Hepatocyte (in vitro differentiated cells): ENCODE measurements at regions not wholly inside any gene's neighbourhood (a gene's known extent, or its start where the extent isn't known, plus 50 kb on each side); places are given as distances from the start of the nearest gene placed in this dataset.
"Not testable (repeated sequence)": the region's sequence is repeated elsewhere in the genome, so short reads cannot be mapped to it uniquely, and the experiment has no call there.

Experiments
- DNase-seq: peaks from one replicate; pipeline ENCODE4 v3.0.0-alpha.2; 2016; ENCODE audit warnings: low spot score
- H2AFZ ChIP-seq: fragments of 200-600 bp; sonication (generic); 2 replicates; pipeline ENCODE4 v1.6.0; 2016; ENCODE audit warnings: antibody characterized with exemption, mild to moderate bottlenecking
- H3K27ac ChIP-seq: fragments of 200-600 bp; sonication (generic); 2 replicates; pipeline ENCODE4 v1.5.1; 2016; ENCODE audit warnings: mild to moderate bottlenecking
- H3K27me3 ChIP-seq: fragments of 200-600 bp; sonication (generic); 2 replicates; pipeline ENCODE4 v1.6.1; 2016
- H3K36me3 ChIP-seq: fragments of 200-600 bp; sonication (generic); replicated peaks from 2 replicates; pipeline ENCODE4 v1.5.1; 2016; ENCODE audit warnings: low read depth; ENCODE audit not compliant: insufficient read depth
- H3K4me1 ChIP-seq: fragments of 200-600 bp; sonication (generic); 2 replicates; pipeline ENCODE4 v1.5.1; 2016; ENCODE audit warnings: mild to moderate bottlenecking, moderate library complexity; ENCODE audit not compliant: insufficient read depth
- H3K4me2 ChIP-seq: fragments of 200-600 bp; sonication (generic); 2 replicates; pipeline ENCODE4 v1.6.0; 2016
- H3K4me3 ChIP-seq: fragments of 200-600 bp; sonication (generic); 2 replicates; pipeline ENCODE4 v1.5.1; 2016; ENCODE audit warnings: mild to moderate bottlenecking
- H3K79me2 ChIP-seq: fragments of 200-600 bp; sonication (generic); 2 replicates; pipeline ENCODE4 v1.6.0; 2017; ENCODE audit warnings: mild to moderate bottlenecking
- H3K9me2 ChIP-seq: fragments of 200-600 bp; sonication (generic); replicated peaks from 2 replicates; pipeline ENCODE4 v1.6.0; 2017; ENCODE audit warnings: mild to moderate bottlenecking; ENCODE audit not compliant: insufficient read depth
- H3K9me3 ChIP-seq: fragments of 200-600 bp; sonication (generic); 2 replicates; pipeline ENCODE4 v1.5.1; 2016; ENCODE audit warnings: low read depth, mild to moderate bottlenecking
- H4K20me1 ChIP-seq: fragments of 200-600 bp; sonication (generic); 2 replicates; pipeline ENCODE4 v1.6.0; 2016; ENCODE audit warnings: mild to moderate bottlenecking; ENCODE audit not compliant: insufficient read depth, poor library complexity, severe bottlenecking
- CTCF ChIP-seq: fragments of 200-600 bp; sonication (generic); IDR thresholded peaks from 2 replicates; pipeline ENCODE4 v1.5.1; 2016; ENCODE audit warnings: antibody characterized with exemption, mild to moderate bottlenecking; ENCODE audit not compliant: poor library complexity
- EZH2 ChIP-seq: fragments of 200-600 bp; sonication (generic); IDR thresholded peaks from 2 replicates; pipeline ENCODE4 v1.6.1; 2016; ENCODE audit warnings: antibody characterized with exemption, mild to moderate bottlenecking, borderline replicate concordance
- EZH2phosphoT487 ChIP-seq: fragments of 200-600 bp; sonication (generic); IDR thresholded peaks from one replicate; pipeline ENCODE4 v1.6.1; 2018; ENCODE audit warnings: antibody characterized with exemption, mild to moderate bottlenecking, low read depth, moderate library complexity; ENCODE audit not compliant: unreplicated experiment, severe bottlenecking
- WGBS: methylation state at CpG from one replicate; pipeline ENCODE4 v1.1.6; 2016; ENCODE audit warnings: low lambda C conversion rate; ENCODE audit errors: missing lambda C conversion rate; 5-methylcytosine and 5-hydroxymethylcytosine counted together

- H4K20me1 ChIP-seq: no peaks in the 10 kb centered on the region
- H2AFZ ChIP-seq: no peak overlapping the region
- H3K9me3 ChIP-seq: no peaks in the 10 kb centered on the region
- H3K27ac ChIP-seq: no peak overlapping the region
- no peaks in the 10 kb centered on the region for H3K36me3 ChIP-seq
- no peaks in the 10 kb centered on the region for H3K27me3 ChIP-seq
- H3K4me3 ChIP-seq: no peak overlapping the region
- no peaks in the 10 kb centered on the region for H3K79me2 ChIP-seq
- no peak for TF ChIP-seq CTCF
- TF ChIP-seq EZH2phosphoT487: no peak
- no peak for TF ChIP-seq EZH2
- H3K4me2 ChIP-seq: peak overlapping the region; percentile 26
- no peaks in the 10 kb centered on the region for H3K9me2 ChIP-seq
- no peaks in the 10 kb centered on the region for H3K4me1 ChIP-seq
- DNase-seq: peak; percentile 34
Measured at GRCh38 chr3:113377158-113377557, 64.1 kb downstream of the CFAP44 start.

GRCh38 chr3:113374078-113374477, 67.2 kb downstream of the CFAP44 start:
- Histone ChIP-seq H3K9me3 (no peaks in the 10 kb centered on the region), H3K27me3 (no peaks in the 10 kb centered on the region), H3K4me3 (no peak overlapping the region), H3K27ac (no peak overlapping the region), H3K4me2 (no peak overlapping the region), H3K79me2 (no peaks in the 10 kb centered on the region), H3K36me3 (no peaks in the 10 kb centered on the region), H2AFZ (no peak overlapping the region), H3K9me2 (no peaks in the 10 kb centered on the region), H3K4me1 (no peaks in the 10 kb centered on the region), H4K20me1 (no peaks in the 10 kb centered on the region)
- whole genome bisulfite sequencing: 92% methylated on average over 1 of the region's 1 CpG
- no peak for DNase-seq
- TF ChIP-seq EZH2phosphoT487 (no peak), EZH2 (no peak), CTCF (no peak)

GRCh38 chr3:113366800-113367199, 74.5 kb downstream of the CFAP44 start:
- not testable (repeated sequence) for H3K9me3 ChIP-seq, H2AFZ ChIP-seq, H3K4me3 ChIP-seq, H3K4me1 ChIP-seq, H3K27ac ChIP-seq, H3K79me2 ChIP-seq, H4K20me1 ChIP-seq, H3K36me3 ChIP-seq, H3K9me2 ChIP-seq, DNase-seq, H3K27me3 ChIP-seq, H3K4me2 ChIP-seq
- 86% methylated on average over 7 of the region's 7 CpGs for WGBS

GRCh38 chr3:113355340-113355739, 86.0 kb downstream of the CFAP44 start:
- H3K79me2 ChIP-seq, DNase-seq, H3K9me3 ChIP-seq, H3K36me3 ChIP-seq, H3K9me2 ChIP-seq, H3K4me1 ChIP-seq, H4K20me1 ChIP-seq, H3K4me2 ChIP-seq, H3K27ac ChIP-seq, H2AFZ ChIP-seq, H3K4me3 ChIP-seq, H3K27me3 ChIP-seq: not testable (repeated sequence)
- 95% methylated on average over 5 of the region's 5 CpGs for WGBS

DNA sequence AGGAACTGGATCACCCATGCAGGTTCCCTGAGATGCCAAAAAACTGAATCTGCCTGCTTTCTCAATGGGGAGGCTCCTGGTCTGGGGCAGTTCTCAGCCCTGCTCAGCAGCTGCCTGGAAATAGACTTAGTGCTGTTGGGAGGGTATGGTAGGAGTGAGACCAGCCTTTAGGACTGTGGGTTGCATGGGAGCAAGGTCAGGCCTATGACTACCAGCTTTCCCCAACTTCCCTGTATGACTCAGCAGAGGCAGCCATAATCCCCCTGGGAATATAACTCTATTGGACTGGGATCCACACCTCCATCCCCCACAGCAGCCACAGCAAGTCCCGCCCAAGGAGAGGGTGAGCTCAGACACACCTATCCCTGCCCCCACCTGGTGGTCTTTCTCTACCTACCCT, 87.0 kb downstream of the CFAP44 start:
- Histone ChIP-seq H3K27me3 (no peaks in the 10 kb centered on the region), H3K9me3 (no peaks in the 10 kb centered on the region), H3K9me2 (no peaks in the 10 kb centered on the region), H3K36me3 (no peaks in the 10 kb centered on the region), H3K4me3 (no peak overlapping the region), H2AFZ (no peak overlapping the region), H3K79me2 (no peaks in the 10 kb centered on the region), H3K27ac (no peak overlapping the region), H4K20me1 (no peaks in the 10 kb centered on the region), H3K4me2 (no peak overlapping the region), H3K4me1 (no peaks in the 10 kb centered on the region)
- DNase-seq: no peak
- TF ChIP-seq EZH2: no peak
- TF ChIP-seq EZH2phosphoT487: no peak
- no peak for TF ChIP-seq CTCF
- 100% methylated on average over 1 of the region's 1 CpG for WGBS
